Natural killer cell (primary cell): ENCODE measurements at regions not wholly inside any gene's neighbourhood (a gene's known extent, or its start where the extent isn't known, plus 50 kb on each side); places are given as distances from the start of the nearest gene placed in this dataset.

Experiments
- ATAC-seq, 3 donors: fragments of 150-1000 bp in 2 of 3; fragments of 200-7000 bp in 1 of 3; cut with Tn5 transposase; 1 replicate in 1 of 3; 2 replicates in 2 of 3; pipeline ENCODE4 v1.10.0; 2021; ENCODE audit warnings: mild to moderate bottlenecking in 2 of 3, moderate library complexity in 2 of 3
- DNase-seq, 2 donors: peaks; one replicate each; pipeline versions ENCODE4 v3.0.0 to v3.0.0-alpha.2; 2013 to 2021; ENCODE audit warnings: mixed read lengths in 1 of 2
- H3K27ac ChIP-seq: one replicate; pipeline ENCODE4 v1.5.1; 2013; ENCODE audit warnings: mild to moderate bottlenecking, low read length
- H3K27me3 ChIP-seq: one replicate; pipeline ENCODE4 v1.6.1; 2013; ENCODE audit warnings: low read length; ENCODE audit not compliant: control insufficient read depth, insufficient read depth
- H3K36me3 ChIP-seq: one replicate; pipeline ENCODE4 v1.6.1; 2013; ENCODE audit warnings: low read length; ENCODE audit not compliant: control insufficient read depth, insufficient read depth
- H3K4me1 ChIP-seq: one replicate; pipeline ENCODE4 v1.6.1; 2013; ENCODE audit warnings: low read length; ENCODE audit not compliant: control insufficient read depth, insufficient read depth
- H3K4me3 ChIP-seq: one replicate; pipeline ENCODE4 v1.5.1; 2013; ENCODE audit warnings: low read length
- H3K9me3 ChIP-seq: one replicate; pipeline ENCODE4 v1.6.1; 2013; ENCODE audit warnings: low read length; ENCODE audit not compliant: control insufficient read depth, insufficient read depth
- H3K27ac Mint-ChIP-seq, 2 donors: one replicate each; pipeline ENCODE4 v1.8.0; 2022; ENCODE audit warnings: mild to moderate bottlenecking in 2 of 2, mixed read lengths in 2 of 2, moderate library complexity in 1 of 2
- H3K27me3 Mint-ChIP-seq, 2 donors: one replicate each; pipeline ENCODE4 v1.8.0; 2022; ENCODE audit warnings: low read depth in 2 of 2, mixed read lengths in 2 of 2
- H3K36me3 Mint-ChIP-seq: one replicate; pipeline ENCODE4 v1.8.0; 2022; ENCODE audit warnings: mixed read lengths
- H3K4me1 Mint-ChIP-seq, 2 donors: one replicate each; pipeline ENCODE4 v1.8.0; 2022; ENCODE audit warnings: mixed read lengths in 2 of 2
- H3K4me3 Mint-ChIP-seq: one replicate; pipeline ENCODE4 v1.8.0; 2022; ENCODE audit warnings: mild to moderate bottlenecking, moderate library complexity, mixed read lengths
- H3K9me3 Mint-ChIP-seq, 2 donors: one replicate each; pipeline ENCODE4 v1.8.0; 2022; ENCODE audit warnings: mixed read lengths in 2 of 2
- WGBS: methylation state at CpG from one replicate; pipeline ENCODE4 v1.1.7; 2013; ENCODE audit warnings: missing lambda C conversion rate; ENCODE audit not compliant: insufficient coverage; 5-methylcytosine and 5-hydroxymethylcytosine counted together
- intact Hi-C: fragments of 100-400 bp; cut with micrococcal nuclease; formaldehyde crosslinking; loops from one replicate; pipeline ENCODE4 v1.14.2; 2022
- TF ChIP-seq, protein P1 (sequence below): fragments of 200-600 bp; IDR thresholded peaks from one replicate; pipeline ENCODE4 v1.8.0; 2022; ENCODE audit warnings: antibody characterized with exemption

DNA sequence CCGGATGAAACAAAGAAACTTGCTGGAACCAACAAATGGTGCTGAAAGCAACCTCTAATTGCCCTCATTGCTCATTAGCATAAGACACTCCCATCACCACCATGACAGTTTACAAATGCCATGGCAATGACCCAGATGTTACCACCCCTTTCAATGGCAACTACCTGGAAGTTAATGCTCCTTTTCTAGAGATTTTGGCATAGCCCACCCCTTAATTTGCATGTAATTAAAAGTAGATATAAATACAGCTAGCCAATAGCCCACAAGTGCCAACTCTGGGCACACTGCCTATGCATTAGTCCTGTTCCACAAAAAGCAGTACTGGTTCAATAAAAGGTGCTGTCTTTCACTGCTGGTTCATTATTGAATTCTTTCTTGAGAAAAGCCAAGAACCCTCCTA lies 410.3 kb upstream of the PPP1R2C start:
- H3K27me3 Mint-ChIP-seq: no peaks in the 10 kb centered on the region
- intact Hi-C loops: no loop called here
- no peak for ATAC-seq
- 100% methylated on average over 1 of the region's 1 CpG for WGBS
- H3K4me3 Mint-ChIP-seq: no peak overlapping the region
- Histone ChIP-seq H3K9me3 (no peaks in the 10 kb centered on the region), H3K36me3 (no peaks in the 10 kb centered on the region), H3K4me3 (no peak overlapping the region), H3K27me3 (no peaks in the 10 kb centered on the region), H3K27ac (no peak overlapping the region), H3K4me1 (no peaks in the 10 kb centered on the region)
- H3K4me1 Mint-ChIP-seq: no peaks in the 10 kb centered on the region
- no peak for DNase-seq
- no peak overlapping the region for H3K27ac Mint-ChIP-seq
- no peaks in the 10 kb centered on the region for H3K36me3 Mint-ChIP-seq
- no peaks in the 10 kb centered on the region for H3K9me3 Mint-ChIP-seq
- TF ChIP-seq, protein P1, sequence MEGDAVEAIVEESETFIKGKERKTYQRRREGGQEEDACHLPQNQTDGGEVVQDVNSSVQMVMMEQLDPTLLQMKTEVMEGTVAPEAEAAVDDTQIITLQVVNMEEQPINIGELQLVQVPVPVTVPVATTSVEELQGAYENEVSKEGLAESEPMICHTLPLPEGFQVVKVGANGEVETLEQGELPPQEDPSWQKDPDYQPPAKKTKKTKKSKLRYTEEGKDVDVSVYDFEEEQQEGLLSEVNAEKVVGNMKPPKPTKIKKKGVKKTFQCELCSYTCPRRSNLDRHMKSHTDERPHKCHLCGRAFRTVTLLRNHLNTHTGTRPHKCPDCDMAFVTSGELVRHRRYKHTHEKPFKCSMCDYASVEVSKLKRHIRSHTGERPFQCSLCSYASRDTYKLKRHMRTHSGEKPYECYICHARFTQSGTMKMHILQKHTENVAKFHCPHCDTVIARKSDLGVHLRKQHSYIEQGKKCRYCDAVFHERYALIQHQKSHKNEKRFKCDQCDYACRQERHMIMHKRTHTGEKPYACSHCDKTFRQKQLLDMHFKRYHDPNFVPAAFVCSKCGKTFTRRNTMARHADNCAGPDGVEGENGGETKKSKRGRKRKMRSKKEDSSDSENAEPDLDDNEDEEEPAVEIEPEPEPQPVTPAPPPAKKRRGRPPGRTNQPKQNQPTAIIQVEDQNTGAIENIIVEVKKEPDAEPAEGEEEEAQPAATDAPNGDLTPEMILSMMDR: no peak

DNA sequence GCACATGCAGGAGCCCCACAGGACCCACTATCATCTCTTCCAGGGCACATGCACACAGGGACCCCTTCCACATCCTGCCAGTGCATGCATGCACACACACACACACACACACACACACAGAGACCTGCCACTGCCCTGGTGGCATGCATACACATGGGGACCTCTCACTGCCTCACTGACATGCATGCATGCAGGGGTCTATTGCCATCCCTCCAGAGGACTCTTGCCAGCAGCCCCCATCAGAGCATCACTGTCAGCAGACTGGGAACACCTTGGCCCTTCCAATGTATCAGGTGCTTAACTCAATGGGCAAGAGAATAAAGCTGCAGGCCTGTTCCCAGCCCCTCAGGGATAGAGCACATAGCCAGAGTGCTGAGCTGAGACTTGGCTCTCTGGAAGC lies 433.6 kb upstream of the PPP1R2C start:
- intact Hi-C loops: no loop called here
- H3K4me1 ChIP-seq: no peaks in the 10 kb centered on the region
- Mint-ChIP-seq H3K27me3 (peaks cover 0 to 17% of the 10 kb centered on the region in 2 donors), H3K27ac (no peak overlapping the region), H3K36me3 (peaks cover 11% of the 10 kb centered on the region), H3K9me3 (peaks cover 0 to 7% of the 10 kb centered on the region in 2 donors), H3K4me3 (no peak overlapping the region), H3K4me1 (no peaks in the 10 kb centered on the region)
- H3K4me3 ChIP-seq: no peak overlapping the region
- H3K9me3 ChIP-seq: peaks cover 5% of the 10 kb centered on the region
- ATAC-seq (no peak), DNase-seq (no peak)
- no peak overlapping the region for H3K27ac ChIP-seq
- TF ChIP-seq, protein P1: no peak
- no peaks in the 10 kb centered on the region for H3K36me3 ChIP-seq
- no peaks in the 10 kb centered on the region for H3K27me3 ChIP-seq

DNA sequence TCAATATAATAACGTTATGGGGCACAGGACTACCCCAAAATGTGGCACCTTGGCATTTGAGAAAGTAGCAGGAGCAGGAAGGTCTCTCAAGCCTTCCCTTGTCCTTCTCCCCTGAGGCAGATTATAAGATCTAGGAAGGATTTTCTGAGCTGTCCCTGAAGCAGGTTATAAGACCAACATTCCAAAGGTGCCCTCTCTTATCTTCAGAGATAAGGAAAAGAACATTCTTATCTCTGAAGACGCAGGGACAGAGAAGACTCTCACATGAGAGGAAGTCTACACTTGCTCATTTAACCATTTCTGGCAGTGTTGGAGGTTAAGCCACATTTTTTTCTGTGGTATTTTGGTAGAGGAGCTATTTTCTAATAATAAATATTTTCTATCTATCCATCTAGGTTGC lies 437.9 kb upstream of the MAOA start:
- no CpG with 5 or more reads among the region's 2 CpGs for WGBS
- ATAC-seq (no peak), DNase-seq (no peak)
- TF ChIP-seq, protein P1: no peak
- Mint-ChIP-seq H3K27ac (no peak overlapping the region), H3K9me3 (peaks cover 0 to under 1% of the 10 kb centered on the region in 2 donors), H3K4me3 (no peak overlapping the region), H3K36me3 (peaks cover 7% of the 10 kb centered on the region), H3K27me3 (peaks cover 0 to 12% of the 10 kb centered on the region in 2 donors), H3K4me1 (no peaks in the 10 kb centered on the region)
- Histone ChIP-seq H3K4me3 (no peak overlapping the region), H3K4me1 (no peaks in the 10 kb centered on the region), H3K9me3 (no peaks in the 10 kb centered on the region), H3K27ac (no peak overlapping the region), H3K27me3 (no peaks in the 10 kb centered on the region), H3K36me3 (no peaks in the 10 kb centered on the region)
- intact Hi-C loops: no loop called here

DNA sequence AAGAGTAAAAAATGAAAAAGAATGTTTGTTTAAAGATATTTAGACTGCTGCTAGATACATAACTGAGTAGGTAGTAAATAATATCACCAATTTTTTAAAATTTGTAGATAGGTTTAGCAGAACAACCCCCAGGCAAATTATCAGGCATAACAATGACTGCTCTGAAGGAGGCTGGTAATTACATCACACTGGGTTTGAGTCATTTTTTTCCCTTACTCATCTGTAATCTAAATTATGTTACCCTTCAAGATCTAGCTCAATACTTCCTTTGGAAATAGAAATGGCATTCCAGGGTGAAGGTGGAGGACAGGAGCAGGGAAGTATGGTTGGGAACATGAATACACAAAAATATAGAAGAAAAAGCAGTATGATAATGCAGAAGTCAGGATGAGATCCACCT lies 431.6 kb upstream of the MAOA start:
- Histone ChIP-seq H3K27ac (no peak overlapping the region), H3K4me1 (no peaks in the 10 kb centered on the region), H3K27me3 (no peaks in the 10 kb centered on the region), H3K4me3 (no peak overlapping the region), H3K9me3 (no peaks in the 10 kb centered on the region), H3K36me3 (no peaks in the 10 kb centered on the region)
- ATAC-seq: no peak
- peaks cover 0 to 35% of the 10 kb centered on the region in 2 donors for H3K27me3 Mint-ChIP-seq
- TF ChIP-seq, protein P1: no peak
- no peak overlapping the region for H3K27ac Mint-ChIP-seq
- no peaks in the 10 kb centered on the region for H3K9me3 Mint-ChIP-seq
- no peaks in the 10 kb centered on the region for H3K4me1 Mint-ChIP-seq
- no peak overlapping the region for H3K4me3 Mint-ChIP-seq
- no peak for DNase-seq
- intact Hi-C loops: no loop called here
- H3K36me3 Mint-ChIP-seq: no peaks in the 10 kb centered on the region
